HCT116 (cell line): ENCODE measurements at regions not wholly inside any gene's neighbourhood (a gene's known extent, or its start where the extent isn't known, plus 50 kb on each side); places are given as distances from the start of the nearest gene placed in this dataset.

Experiments
- ATAC-seq: fragments of 200-7000 bp; cut with Tn5 transposase; 2 replicates; pipeline ENCODE4 v1.9.1; 2020; ENCODE audit warnings: mild to moderate bottlenecking, moderate library complexity
- BruUV-seq: library from RNA; stranded (reverse); fragments of 400-500 nt; replicated peaks from 2 replicates; lab custom pipeline; 2021; lab: Mats Ljungman, UMichigan
- CTCF ChIA-PET: fragments of 300-600 bp; sonication (Branson Sonifier 250); formaldehyde crosslinking; loops from one replicate; lab custom pipeline; 2021; ENCODE audit warnings: antibody characterized with exemption; lab: Charles Lee
- POLR2A ChIA-PET: fragments of 300-600, 350-600 bp; sonication (Branson Sonifier 250); formaldehyde crosslinking; loops from one replicate; lab custom pipeline; 2021; ENCODE audit warnings: antibody characterized with exemption; lab: Charles Lee
- RAD21 ChIA-PET, 2 experiments: fragments of 300-600 bp; sonication (Branson Sonifier 250); formaldehyde crosslinking; loops; one replicate each; lab custom pipeline; 2023; ENCODE audit warnings: low total read pairs in 2 of 2; ENCODE audit not compliant: uncharacterized antibody in 2 of 2, unreplicated experiment in 2 of 2, low non-redundant PET in 1 of 2; lab: Charles Lee
- DNase-seq: peaks from one replicate; pipeline ENCODE4 v3.0.0-alpha.2; 2010; ENCODE audit warnings: low read depth, low spot score
- H2AFZ ChIP-seq: fragments of 200-600 bp; shearing (Covaris generic), sonication (generic); 2 replicates; pipeline ENCODE4 v1.6.1; 2017; ENCODE audit warnings: low read depth, mixed run types, mixed read lengths, antibody characterized with exemption, low read length; ENCODE audit not compliant: poor library complexity, severe bottlenecking
- H3K27ac ChIP-seq: 2 replicates; pipeline ENCODE4 v1.5.1; 2012; ENCODE audit warnings: low read depth, low read length
- H3K27me3 ChIP-seq: fragments of 200-600 bp; sonication (generic); 2 replicates; pipeline ENCODE4 v1.6.1; 2016; ENCODE audit warnings: mixed run types, low read length, mixed read lengths; ENCODE audit not compliant: insufficient read depth
- H3K36me3 ChIP-seq, 2 experiments: fragments of 200-500 bp in 1 of 2; fragments of 200-600 bp in 1 of 2; sonication (Bioruptor generic) in 1 of 2; sonication (generic) in 1 of 2; 2 replicates each; pipeline versions ENCODE4 v1.5.1 to v1.6.1; 2014 to 2016; ENCODE audit warnings: low read length in 2 of 2, inconsistent platforms in 1 of 2, mixed read lengths in 1 of 2, mixed run types in 1 of 2; ENCODE audit not compliant: insufficient read depth in 2 of 2, control insufficient read depth in 1 of 2
- H3K4me1 ChIP-seq, 2 experiments: fragments of 200-600 bp in 1 of 2; sonication (generic) in 1 of 2; 2 replicates each; pipeline versions ENCODE4 v1.5.1 to v1.6.1; 2012 to 2017; ENCODE audit warnings: low read length in 2 of 2, inconsistent platforms in 1 of 2, mild to moderate bottlenecking in 1 of 2, mixed read lengths in 1 of 2, mixed run types in 1 of 2, moderate library complexity in 1 of 2; ENCODE audit not compliant: insufficient read depth in 2 of 2, control insufficient read depth in 1 of 2
- H3K4me2 ChIP-seq: fragments of 200-600 bp; sonication (generic); 2 replicates; pipeline ENCODE4 v1.6.1; 2017; ENCODE audit warnings: mixed run types, low read length, mixed read lengths
- H3K4me3 ChIP-seq, 2 experiments: fragments of 200-600 bp in 1 of 2; sonication (generic) in 1 of 2; replicated peaks in 1 of 2; 2 replicates each; pipeline ENCODE4 v1.5.1; 2011 to 2016; ENCODE audit warnings: low read length in 2 of 2, control low read depth in 1 of 2, low read depth in 1 of 2, mild to moderate bottlenecking in 1 of 2, mixed read lengths in 1 of 2, mixed run types in 1 of 2
- H3K79me2 ChIP-seq: fragments of 200-600 bp; sonication (generic); 2 replicates; pipeline ENCODE4 v1.6.1; 2017; ENCODE audit warnings: mild to moderate bottlenecking, mixed run types, low read length, moderate library complexity, mixed read lengths; ENCODE audit not compliant: insufficient read depth
- H3K9ac ChIP-seq: fragments of 200-600 bp; sonication (generic); 2 replicates; pipeline ENCODE4 v1.6.1; 2016; ENCODE audit warnings: low read length, mixed read lengths
- H3K9me2 ChIP-seq: fragments of 200-600 bp; sonication (generic), shearing (Covaris generic); 2 replicates; pipeline ENCODE4 v1.6.1; 2017; ENCODE audit warnings: mixed run types, mild to moderate bottlenecking, moderate library complexity; ENCODE audit not compliant: insufficient read depth
- H3K9me3 ChIP-seq, 2 experiments: fragments of 200-500 bp in 1 of 2; fragments of 200-600 bp in 1 of 2; sonication (Bioruptor generic) in 1 of 2; sonication (generic) in 1 of 2; 2 replicates each; pipeline ENCODE4 v1.6.1; 2014 to 2017; ENCODE audit warnings: low read length in 2 of 2, mixed read lengths in 2 of 2, inconsistent platforms in 1 of 2, low read depth in 1 of 2, mild to moderate bottlenecking in 1 of 2, mixed run types in 1 of 2, moderate library complexity in 1 of 2; ENCODE audit not compliant: control insufficient read depth in 1 of 2, insufficient read depth in 1 of 2
- H4K20me1 ChIP-seq: fragments of 200-600 bp; sonication (generic), shearing (Covaris generic); 2 replicates; pipeline ENCODE4 v1.6.1; 2017; ENCODE audit warnings: mixed run types, mild to moderate bottlenecking, moderate library complexity; ENCODE audit not compliant: insufficient read depth
- ATF3 ChIP-seq: IDR thresholded peaks from 2 replicates; pipeline ENCODE4 v1.6.1; 2012
- ELF1 ChIP-seq: IDR thresholded peaks from 2 replicates; pipeline ENCODE4 v1.6.1; 2012; ENCODE audit warnings: low read depth, borderline replicate concordance
- FOSL1 ChIP-seq: IDR thresholded peaks from 2 replicates; pipeline ENCODE4 v1.6.1; 2012; ENCODE audit warnings: low read depth
- MAX ChIP-seq: IDR thresholded peaks from 2 replicates; pipeline ENCODE4 v1.6.1; 2012
- POLR2A ChIP-seq: IDR thresholded peaks from 2 replicates; pipeline ENCODE4 v1.7.0; 2011; ENCODE audit warnings: borderline replicate concordance; ENCODE audit not compliant: insufficient read depth, insufficient read length; ENCODE audit errors: extremely low read depth
- RAD21 ChIP-seq: IDR thresholded peaks from 2 replicates; pipeline ENCODE4 v1.6.1; 2012; ENCODE audit warnings: low read depth, mild to moderate bottlenecking
- REST ChIP-seq: IDR thresholded peaks from 2 replicates; pipeline ENCODE4 v1.6.1; 2012; ENCODE audit warnings: low read depth
- SIN3A ChIP-seq: IDR thresholded peaks from 2 replicates; pipeline ENCODE4 v1.6.1; 2012; ENCODE audit warnings: low read depth
- SRF ChIP-seq: IDR thresholded peaks from 2 replicates; pipeline ENCODE4 v1.6.1; 2012; ENCODE audit warnings: low read depth
- YY1 ChIP-seq: IDR thresholded peaks from 2 replicates; pipeline ENCODE4 v1.6.1; 2011; ENCODE audit warnings: low read length, low read depth, moderate library complexity, mild to moderate bottlenecking; ENCODE audit not compliant: insufficient replicate concordance; ENCODE audit errors: extremely low read depth
- ZBTB33 ChIP-seq: IDR thresholded peaks from 2 replicates; pipeline ENCODE4 v1.6.1; 2011; ENCODE audit warnings: mild to moderate bottlenecking, low read length, moderate library complexity; ENCODE audit not compliant: insufficient replicate concordance; ENCODE audit errors: extremely low read depth
- ZFX ChIP-seq: fragments of 450-650 bp; IDR thresholded peaks from 2 replicates; pipeline ENCODE4 v1.6.1; 2017
- ZNF274 ChIP-seq: fragments of 200-500 bp; sonication (Bioruptor generic); IDR thresholded peaks from 2 replicates; pipeline ENCODE4 v1.6.1; 2014; ENCODE audit warnings: mild to moderate bottlenecking, low read depth, low read length, inconsistent platforms
- intact Hi-C: fragments of 100-400 bp; cut with micrococcal nuclease; formaldehyde crosslinking; loops from 2 replicates; pipeline ENCODE4 v1.10.0; 2022

- H3K27ac ChIP-seq, result no peak overlapping the region
- no peaks in the 10 kb centered on the region for H3K36me3 ChIP-seq
- ChIA-PET RAD21 (no interaction called here), CTCF (no interaction called here), POLR2A (no interaction called here)
- no peak for TF ChIP-seq RAD21
- TF ChIP-seq YY1, result no peak
- no peak for TF ChIP-seq MAX
- no peak for TF ChIP-seq SRF
- no peak for TF ChIP-seq ATF3
- no peak for TF ChIP-seq REST
- TF ChIP-seq ZNF274, result no peak
- TF ChIP-seq ZBTB33, result no peak
- TF ChIP-seq POLR2A, result no peak
- TF ChIP-seq ELF1, result no peak
- no peak for TF ChIP-seq ZFX
- no peak for TF ChIP-seq FOSL1
- TF ChIP-seq SIN3A, result no peak
- H3K27me3 ChIP-seq, result 0 out of 2 replicates have a peak, but pooled peaks cover 3% of the 10 kb centered on the region
- no peak overlapping the region for H3K4me2 ChIP-seq
- H3K79me2 ChIP-seq, result no peaks in the 10 kb centered on the region
- H4K20me1 ChIP-seq, result no peaks in the 10 kb centered on the region
- H3K9me2 ChIP-seq, result no peaks in the 10 kb centered on the region
- ATAC-seq, result no peak
- no peak for DNase-seq
- H3K4me1 ChIP-seq, result no peaks in the 10 kb centered on the region
- BruUV-seq, result no TSS peak
- H3K4me3 ChIP-seq, result no peak overlapping the region
- H3K9me3 ChIP-seq, result no peaks in the 10 kb centered on the region
- no peak overlapping the region for H3K9ac ChIP-seq
- no peak overlapping the region for H2AFZ ChIP-seq
- intact Hi-C loops, result no loop called here
Observed at GRCh38 chr11:30652801-30653200, 66.6 kb upstream of the MPPED2 start.
